H1 (cell line): ENCODE measurements at regions not wholly inside any gene's neighbourhood (a gene's known extent, or its start where the extent isn't known, plus 50 kb on each side); places are given as distances from the start of the nearest gene placed in this dataset.

Source experiments
- POLR2A ChIP-seq, 2 experiments: IDR thresholded peaks; 1 replicate in 1 of 2; 2 replicates in 1 of 2; pipeline ENCODE4 v1.6.1; 2011; ENCODE audit warnings: low read depth in 2 of 2, low read length in 2 of 2, mild to moderate bottlenecking in 2 of 2; ENCODE audit errors: control extremely low read depth in 1 of 2
- TF ChIP-seq, protein P1 (sequence below), 3 experiments: IDR thresholded peaks; 1 replicate in 2 of 3; 2 replicates in 1 of 3; pipeline versions ENCODE4 v1.5.1 to v1.6.1; 2011; ENCODE audit warnings: low read length in 3 of 3, mild to moderate bottlenecking in 3 of 3, inconsistent platforms in 2 of 3, low read depth in 1 of 3, moderate library complexity in 1 of 3; ENCODE audit not compliant: insufficient read depth in 1 of 3; ENCODE audit errors: control extremely low read depth in 1 of 3

DNA sequence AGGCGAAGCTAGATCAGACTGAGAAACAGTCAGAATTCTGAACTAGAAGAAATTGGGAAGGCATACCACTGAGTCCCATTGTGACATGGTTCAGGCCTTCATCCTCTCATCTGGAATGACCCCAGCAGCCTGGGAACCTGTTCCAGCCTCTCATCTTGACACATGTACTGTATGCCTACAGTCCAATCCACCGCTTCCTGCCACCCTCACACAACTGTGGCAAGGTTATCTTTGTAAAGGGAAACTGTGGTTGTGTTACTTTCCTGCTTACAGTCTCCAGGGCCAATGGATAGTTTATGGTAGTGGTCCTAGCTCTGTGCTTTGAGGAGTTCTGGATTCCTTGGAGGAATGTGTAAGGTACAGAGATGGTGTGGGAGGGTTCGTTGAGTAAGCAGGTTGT is 296.9 kb upstream of the TRIB2 start:
- no peak for TF ChIP-seq POLR2A (IDR thresholded peaks at IDR 0.05; ENCODE audit: control extremely low read depth in 1 of 2, low read depth in 2 of 2, low read length in 2 of 2)
- TF ChIP-seq, protein P1, sequence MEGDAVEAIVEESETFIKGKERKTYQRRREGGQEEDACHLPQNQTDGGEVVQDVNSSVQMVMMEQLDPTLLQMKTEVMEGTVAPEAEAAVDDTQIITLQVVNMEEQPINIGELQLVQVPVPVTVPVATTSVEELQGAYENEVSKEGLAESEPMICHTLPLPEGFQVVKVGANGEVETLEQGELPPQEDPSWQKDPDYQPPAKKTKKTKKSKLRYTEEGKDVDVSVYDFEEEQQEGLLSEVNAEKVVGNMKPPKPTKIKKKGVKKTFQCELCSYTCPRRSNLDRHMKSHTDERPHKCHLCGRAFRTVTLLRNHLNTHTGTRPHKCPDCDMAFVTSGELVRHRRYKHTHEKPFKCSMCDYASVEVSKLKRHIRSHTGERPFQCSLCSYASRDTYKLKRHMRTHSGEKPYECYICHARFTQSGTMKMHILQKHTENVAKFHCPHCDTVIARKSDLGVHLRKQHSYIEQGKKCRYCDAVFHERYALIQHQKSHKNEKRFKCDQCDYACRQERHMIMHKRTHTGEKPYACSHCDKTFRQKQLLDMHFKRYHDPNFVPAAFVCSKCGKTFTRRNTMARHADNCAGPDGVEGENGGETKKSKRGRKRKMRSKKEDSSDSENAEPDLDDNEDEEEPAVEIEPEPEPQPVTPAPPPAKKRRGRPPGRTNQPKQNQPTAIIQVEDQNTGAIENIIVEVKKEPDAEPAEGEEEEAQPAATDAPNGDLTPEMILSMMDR (IDR thresholded peaks at IDR 0.05; ENCODE audit: control extremely low read depth in 1 of 3, insufficient read depth in 1 of 3, low read depth in 1 of 3, low read length in 3 of 3): no peak
